Neutrophil (primary cell): ENCODE measurements at regions not wholly inside any gene's neighbourhood (a gene's known extent, or its start where the extent isn't known, plus 50 kb on each side); places are given as distances from the start of the nearest gene placed in this dataset.

Experiments used
- H3K27ac ChIP-seq: fragments of 200-600 bp; sonication (generic); 2 replicates; pipeline ENCODE4 v1.5.1; 2016; ENCODE audit warnings: mild to moderate bottlenecking, moderate library complexity
- H3K27me3 ChIP-seq: fragments of 200-600 bp; sonication (generic); 2 replicates; pipeline ENCODE4 v1.6.0; 2016; ENCODE audit warnings: mild to moderate bottlenecking
- H3K36me3 ChIP-seq: fragments of 200-600 bp; sonication (generic); 2 replicates; pipeline ENCODE4 v1.5.1; 2017
- H3K4me1 ChIP-seq, 2 experiments: fragments of 200-600 bp in 1 of 2; sonication (generic) in 1 of 2; 1 replicate in 1 of 2; 2 replicates in 1 of 2; pipeline versions ENCODE4 v1.5.1 to v1.6.1; 2013 to 2016; ENCODE audit warnings: low read depth in 1 of 2, low read length in 1 of 2, mild to moderate bottlenecking in 1 of 2, moderate library complexity in 1 of 2; ENCODE audit not compliant: control insufficient read depth in 1 of 2, insufficient read depth in 1 of 2
- H3K4me3 ChIP-seq, 2 experiments: fragments of 200-600 bp in 1 of 2; sonication (generic) in 1 of 2; 1 replicate in 1 of 2; 2 replicates in 1 of 2; pipeline ENCODE4 v1.5.1; 2013 to 2016; ENCODE audit warnings: low read depth in 1 of 2, low read length in 1 of 2, mild to moderate bottlenecking in 1 of 2, moderate library complexity in 1 of 2
- H3K9me3 ChIP-seq: fragments of 200-600 bp; sonication (generic); 2 replicates; pipeline ENCODE4 v1.5.1; 2016
- CTCF ChIP-seq: fragments of 200-600 bp; sonication (generic); IDR thresholded peaks from 2 replicates; pipeline ENCODE4 v1.5.1; 2016; ENCODE audit warnings: antibody characterized with exemption

GRCh38 chr6:163897030-163897429 lies 482.5 kb downstream of the QKI start:
- TF ChIP-seq CTCF: no peak
- Histone ChIP-seq H3K36me3 (no peaks in the 10 kb centered on the region), H3K4me3 (no peak overlapping the region), H3K9me3 (no peaks in the 10 kb centered on the region), H3K27me3 (no peaks in the 10 kb centered on the region), H3K27ac (no peak overlapping the region), H3K4me1 (no peaks in the 10 kb centered on the region)

DNA sequence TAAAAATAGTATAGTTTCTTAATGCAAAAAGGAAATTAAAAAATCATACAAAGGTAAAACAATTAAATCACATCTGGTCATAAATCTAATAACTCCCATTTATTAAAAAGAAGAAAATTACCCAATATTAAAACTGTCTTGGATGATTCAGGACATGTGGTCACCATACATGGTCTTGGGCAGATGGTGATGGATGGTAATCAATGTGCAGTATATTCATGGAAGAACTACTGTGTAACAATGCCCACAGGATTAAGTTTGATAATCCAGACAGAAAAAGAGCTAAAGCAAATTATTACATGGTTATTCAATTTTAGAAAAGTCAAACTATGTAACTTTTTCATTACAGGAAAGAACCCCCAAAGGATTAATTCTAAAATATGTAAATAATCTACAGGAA lies 480.6 kb downstream of the QKI start:
- no peaks in the 10 kb centered on the region for H3K9me3 ChIP-seq
- H3K4me1 ChIP-seq: no peaks in the 10 kb centered on the region
- no peaks in the 10 kb centered on the region for H3K27me3 ChIP-seq
- H3K36me3 ChIP-seq: no peaks in the 10 kb centered on the region
- H3K4me3 ChIP-seq: no peak overlapping the region
- TF ChIP-seq CTCF: no peak
- no peak overlapping the region for H3K27ac ChIP-seq

- H3K9me3 ChIP-seq: no peaks in the 10 kb centered on the region
- H3K27me3 ChIP-seq: no peaks in the 10 kb centered on the region
- no peaks in the 10 kb centered on the region for H3K4me1 ChIP-seq
- no peak overlapping the region for H3K4me3 ChIP-seq
- H3K27ac ChIP-seq: no peak overlapping the region
- no peak for TF ChIP-seq CTCF
- H3K36me3 ChIP-seq: no peaks in the 10 kb centered on the region
Observed at GRCh38 chr6:163893609-163894189, 479.2 kb downstream of the QKI start.

GRCh38 chr6:163892824-163893561 lies 478.5 kb downstream of the QKI start:
- Histone ChIP-seq H3K36me3 (no peaks in the 10 kb centered on the region), H3K4me3 (no peak overlapping the region)
- no peak for TF ChIP-seq CTCF

DNA sequence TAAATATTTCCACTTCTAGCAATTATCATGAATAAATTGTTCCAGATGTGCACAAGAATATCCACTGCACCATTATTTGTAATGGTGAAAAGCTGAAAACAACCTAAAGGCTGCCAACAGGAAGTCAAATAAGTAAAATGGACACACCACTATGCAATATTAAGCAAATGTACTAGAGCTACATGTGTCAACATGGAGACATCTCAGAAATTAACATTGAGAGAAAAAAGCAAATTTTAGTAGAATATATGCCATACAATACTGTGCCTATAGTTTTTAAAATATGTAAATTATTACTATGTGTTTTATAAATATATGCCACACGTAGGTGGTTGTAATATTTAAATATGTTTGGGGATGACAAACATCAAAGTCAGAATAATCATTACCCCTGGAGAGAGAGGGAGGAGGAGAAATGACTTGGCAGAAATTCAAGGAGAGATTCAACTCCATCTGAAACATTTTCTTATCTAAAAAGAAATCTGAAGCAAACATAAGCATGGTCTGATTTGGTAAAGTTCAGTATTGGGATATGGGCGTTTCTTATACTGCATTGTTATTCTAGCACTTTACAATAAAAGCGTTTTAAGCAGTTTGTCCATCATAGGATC lies 475.5 kb downstream of the QKI start:
- no peak overlapping the region for H3K27ac ChIP-seq
- no peak overlapping the region for H3K4me3 ChIP-seq
- H3K9me3 ChIP-seq: no peaks in the 10 kb centered on the region
- TF ChIP-seq CTCF: no peak
- no peaks in the 10 kb centered on the region for H3K27me3 ChIP-seq
- no peaks in the 10 kb centered on the region for H3K4me1 ChIP-seq
- no peaks in the 10 kb centered on the region for H3K36me3 ChIP-seq

More at GRCh38 chr6:163892824-163893561, 478.5 kb downstream of the QKI start:
- no peak overlapping the region for H3K27ac ChIP-seq
- no peaks in the 10 kb centered on the region for H3K27me3 ChIP-seq
- H3K9me3 ChIP-seq: no peaks in the 10 kb centered on the region
- no peaks in the 10 kb centered on the region for H3K4me1 ChIP-seq
